HG03571 (cell line): ENCODE measurements at regions not wholly inside any gene's neighbourhood (a gene's known extent, or its start where the extent isn't known, plus 50 kb on each side); places are given as distances from the start of the nearest gene placed in this dataset.
A peak's percentile ranks its signal among the peaks of the same experiment; 100 is the strongest.
"Not testable (repeated sequence)": the region's sequence is repeated elsewhere in the genome, so short reads cannot be mapped to it uniquely, and the experiment has no call there.

Source experiments
- ATAC-seq: cut with Tn5 transposase; IDR thresholded peaks from one replicate; pipeline ENCODE4 v1.9.1; 2021; ENCODE audit not compliant: unreplicated experiment

DNA sequence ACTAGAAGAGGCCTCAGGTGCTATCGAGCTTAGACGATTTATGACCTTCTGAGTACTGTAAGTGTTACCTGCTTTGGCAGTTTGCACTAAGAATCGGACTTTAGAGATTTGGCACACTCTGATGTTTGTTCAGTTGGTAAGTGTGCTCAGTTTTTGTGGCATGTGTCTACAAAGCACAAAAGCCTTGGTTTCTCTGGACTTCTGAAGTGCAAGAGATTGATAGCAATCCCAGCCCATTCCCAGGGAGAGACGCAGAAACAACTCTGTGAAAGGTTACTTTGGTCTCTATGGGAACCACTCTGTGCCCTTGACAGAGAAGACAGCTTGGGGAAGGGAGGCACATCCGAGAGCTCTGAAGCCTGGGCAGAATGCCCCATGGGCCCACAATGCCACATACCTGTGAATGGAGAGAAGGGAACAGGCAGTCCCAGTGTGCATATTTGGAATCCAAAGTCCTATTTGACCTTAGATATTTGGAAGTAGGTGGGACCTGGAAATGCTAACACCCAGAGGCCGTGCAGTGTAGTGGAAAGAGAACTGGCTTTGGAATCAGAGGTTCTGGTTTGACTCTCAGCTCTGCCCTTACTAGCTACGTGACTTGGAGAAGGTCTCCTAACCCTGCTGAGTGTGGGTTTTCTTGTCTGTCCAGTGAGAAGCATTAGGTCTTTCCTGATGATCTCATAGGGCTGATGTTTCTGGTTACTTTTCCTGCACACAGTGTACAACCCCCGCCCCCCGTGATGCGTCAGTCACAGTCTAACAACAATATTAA is 194.3 kb upstream of the VLDLR start:
- no peak for ATAC-seq

DNA sequence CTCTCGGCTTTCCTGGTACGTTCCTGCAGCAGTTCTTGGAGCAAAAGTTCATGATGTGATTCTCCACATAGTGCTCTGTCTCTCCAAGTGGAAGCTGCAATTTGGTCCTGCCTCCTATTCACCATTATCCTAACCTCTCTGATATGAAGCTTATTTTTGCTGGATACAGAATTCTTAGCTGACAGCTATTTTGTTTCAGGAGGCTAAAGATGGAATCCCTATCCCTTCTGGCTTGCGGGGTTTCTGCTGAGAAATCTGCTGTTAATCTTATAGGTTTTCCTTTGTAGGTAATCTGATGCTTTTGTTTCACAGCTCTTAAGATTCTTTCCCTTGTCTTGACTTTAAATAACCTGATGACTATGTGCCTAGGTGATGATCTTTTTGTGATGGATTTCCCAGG is 181.6 kb upstream of the VLDLR start:
- no peak for ATAC-seq

GRCh38 chr9:2443933-2444332 is 177.7 kb upstream of the VLDLR start:
- not testable (repeated sequence) for ATAC-seq

DNA sequence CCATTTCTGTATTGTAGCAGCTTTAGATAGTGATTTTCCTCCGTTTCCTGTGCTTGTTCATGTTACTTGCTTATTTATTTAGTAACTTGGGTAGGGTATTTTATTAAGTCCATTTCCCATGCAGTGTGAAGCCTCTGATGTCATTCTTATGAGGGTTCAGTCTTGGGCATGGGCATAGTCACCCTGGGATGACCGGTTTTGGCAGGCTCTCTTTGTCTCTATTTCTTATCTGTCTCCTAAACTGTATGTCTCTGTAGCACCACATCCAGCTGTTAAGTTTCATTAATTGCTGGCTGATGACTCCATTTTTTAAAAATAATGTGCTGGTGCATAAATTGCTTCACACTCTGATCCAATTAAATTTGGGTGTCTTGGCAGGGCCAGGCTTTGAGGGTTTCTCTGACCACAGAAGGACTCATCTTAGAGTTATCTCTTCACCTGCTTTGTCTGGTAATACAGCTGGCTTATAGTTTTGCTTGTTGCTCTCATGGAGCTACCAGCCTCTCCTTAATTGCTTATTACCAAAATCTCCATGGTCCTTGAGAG is 173.3 kb upstream of the VLDLR start:
- no peak for ATAC-seq

- ATAC-seq, result no peak
These were observed 168.5 kb upstream of the VLDLR start for GRCh38 chr9:2453106-2453505.

DNA sequence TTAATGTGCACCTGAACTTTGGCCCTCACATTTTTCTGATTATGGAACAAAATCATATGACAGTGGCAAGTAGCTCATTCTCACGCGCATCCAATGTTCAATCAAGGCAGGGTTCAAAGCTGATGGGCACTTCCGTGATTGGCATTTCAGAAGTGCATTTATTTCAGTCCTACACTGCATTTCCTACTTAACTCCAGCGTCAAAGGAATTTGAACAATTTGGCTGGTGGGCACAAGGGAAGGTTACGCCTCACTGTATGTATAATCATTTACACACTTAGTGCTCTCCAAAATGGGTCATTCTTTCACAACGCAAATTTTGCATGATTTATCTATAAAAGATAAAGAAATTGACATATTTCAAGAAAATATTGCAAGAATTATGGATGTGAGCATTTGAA is 167.9 kb upstream of the VLDLR start:
- ATAC-seq, result no peak

DNA sequence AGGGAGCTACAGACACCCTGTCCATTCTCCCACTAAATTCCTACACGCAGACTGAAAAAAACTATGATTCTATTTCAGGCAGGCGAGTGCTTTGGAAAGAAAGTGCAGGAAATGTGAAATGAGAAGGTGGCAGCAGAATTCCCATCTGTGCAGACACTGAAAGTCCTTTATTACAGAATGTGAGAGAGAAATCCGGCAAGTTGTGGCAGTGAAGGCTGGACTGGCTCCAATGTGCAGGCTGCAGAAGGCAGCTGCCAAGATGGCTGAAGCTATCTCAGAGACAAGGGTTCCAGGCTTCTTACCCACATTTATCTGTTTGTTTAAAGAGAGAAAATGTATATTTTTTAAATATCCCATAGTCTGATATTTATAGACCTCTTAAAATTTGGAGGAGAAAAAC is 161.8 kb upstream of the VLDLR start:
- ATAC-seq, result no peak

DNA sequence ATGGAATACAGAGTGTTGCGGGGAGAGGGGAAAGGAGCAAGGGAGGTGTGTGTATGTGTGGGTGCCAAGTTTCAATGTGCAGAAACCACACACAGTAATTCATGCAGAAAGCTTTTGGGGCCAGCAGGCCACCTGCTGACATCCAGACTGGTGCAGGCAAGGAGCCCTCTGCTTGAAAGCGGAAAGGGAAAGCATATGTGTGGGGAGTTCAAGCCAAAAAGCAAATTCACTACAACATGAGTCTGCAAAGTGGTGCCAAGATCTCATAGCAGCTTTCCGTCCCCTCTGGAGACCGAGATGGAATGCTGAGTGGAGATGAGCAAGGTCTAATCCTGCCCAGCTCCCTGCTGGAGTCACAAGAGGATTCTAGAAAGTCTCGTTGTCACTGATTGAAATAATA is 159.7 kb upstream of the VLDLR start:
- ATAC-seq, result no peak

GRCh38 chr9:2464624-2465023 is 157.0 kb upstream of the VLDLR start:
- no peak for ATAC-seq

- ATAC-seq, result no peak
These were observed 156.1 kb upstream of the VLDLR start for GRCh38 chr9:2465516-2465915.

DNA sequence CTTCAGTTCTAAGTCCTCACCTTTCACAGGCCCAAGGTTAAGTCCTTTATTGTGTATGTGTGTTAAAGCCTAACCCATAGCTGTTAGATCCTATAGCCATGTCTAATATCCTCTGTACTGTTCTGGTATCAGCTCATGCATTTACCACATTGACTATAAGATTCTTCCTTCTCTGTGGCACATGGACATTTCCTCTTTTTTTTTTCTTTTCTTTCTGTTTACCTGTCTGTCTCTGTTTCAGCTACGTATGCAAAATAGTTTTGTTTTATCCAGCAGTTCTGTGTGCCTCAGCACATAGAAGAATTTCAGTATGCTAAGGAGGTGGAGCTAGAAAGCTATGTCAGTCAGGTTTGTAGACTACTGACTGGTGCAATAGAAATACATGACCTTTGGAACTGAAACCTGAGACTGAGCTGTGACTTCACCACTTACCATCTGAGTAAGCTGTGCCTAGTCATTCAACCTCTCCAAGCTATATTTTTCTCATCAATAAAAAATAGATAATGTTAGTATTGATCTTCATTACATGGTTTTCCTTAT is 155.6 kb upstream of the VLDLR start:
- peak; percentile 96 for ATAC-seq

DNA sequence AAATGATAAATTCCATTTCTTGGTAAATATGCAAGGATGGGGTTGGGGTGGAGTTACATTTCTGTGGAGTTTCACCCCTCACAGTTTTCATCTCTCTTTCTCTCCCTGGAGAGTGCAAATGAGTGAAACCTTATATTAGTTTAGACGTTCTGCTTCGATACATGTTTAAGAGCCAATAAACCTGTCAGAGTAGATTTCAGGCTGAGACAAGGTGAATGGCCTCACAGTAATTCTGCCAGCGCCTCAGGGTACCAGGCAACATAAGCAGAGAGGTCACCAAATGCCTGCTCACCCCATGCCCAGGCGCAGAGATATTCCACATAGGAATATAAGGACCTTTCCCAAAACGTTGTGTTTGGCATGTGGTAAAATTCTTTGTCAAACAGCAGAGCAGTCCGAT is 154.9 kb upstream of the VLDLR start:
- no peak for ATAC-seq

GRCh38 chr9:2469681-2470221 is 151.8 kb upstream of the VLDLR start:
- no peak for ATAC-seq

DNA sequence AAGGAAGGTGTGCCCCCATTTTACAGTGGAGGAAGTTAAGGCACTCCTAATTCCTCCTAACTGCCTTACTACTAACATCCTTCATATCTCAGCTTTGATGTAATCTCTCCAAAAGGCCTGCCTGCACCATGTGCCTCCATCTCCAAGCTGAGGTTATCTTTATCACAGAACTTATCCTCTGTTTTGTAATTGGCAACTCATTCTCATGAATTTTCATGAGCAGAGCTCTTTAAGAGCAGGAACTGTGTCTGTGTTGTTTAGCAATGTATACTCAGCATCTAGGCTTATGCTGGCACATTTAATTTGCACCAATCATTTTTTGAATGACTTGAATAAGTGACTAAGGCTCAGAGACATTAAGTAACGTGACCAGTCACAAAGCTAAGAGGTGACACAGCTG is 147.9 kb upstream of the VLDLR start:
- no peak for ATAC-seq

DNA sequence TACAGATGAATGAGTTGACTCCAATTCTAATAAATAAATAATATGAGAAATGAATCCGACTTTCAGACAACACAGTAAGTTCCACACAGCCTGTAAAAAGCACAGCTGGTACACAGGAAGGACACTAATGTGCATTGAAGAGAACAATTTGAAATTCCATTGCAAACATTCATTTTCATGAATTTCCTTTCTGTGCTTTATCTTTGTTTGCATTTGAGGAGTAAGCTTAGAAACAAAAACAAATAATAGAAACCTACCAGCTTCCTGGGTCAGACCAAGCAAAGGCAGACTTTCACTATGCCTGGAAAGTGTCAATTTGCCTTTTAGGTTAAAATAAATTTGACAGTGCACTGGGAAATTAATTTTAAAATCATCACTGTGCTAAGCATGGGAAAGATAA is 143.8 kb upstream of the VLDLR start:
- ATAC-seq, result no peak

DNA sequence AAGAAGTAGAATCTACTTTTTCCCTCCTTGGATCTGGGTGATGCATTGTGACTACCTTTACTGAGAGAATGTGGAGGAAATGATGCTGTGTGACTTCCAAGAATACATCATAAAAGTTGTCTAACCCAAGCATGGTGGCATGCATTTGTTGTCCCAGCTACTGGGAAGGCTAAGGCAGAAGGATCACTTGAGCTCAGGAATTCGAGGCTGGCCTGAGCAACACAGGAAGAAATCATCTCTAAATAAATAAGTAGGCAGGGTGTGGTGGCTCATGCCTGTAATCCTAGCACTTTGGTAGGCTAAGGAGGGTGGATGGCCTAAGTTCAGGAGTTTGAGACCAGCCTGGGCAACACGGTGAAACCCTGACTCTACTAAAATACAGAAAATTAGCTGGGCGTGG is 143.2 kb upstream of the VLDLR start:
- ATAC-seq, result no peak

DNA sequence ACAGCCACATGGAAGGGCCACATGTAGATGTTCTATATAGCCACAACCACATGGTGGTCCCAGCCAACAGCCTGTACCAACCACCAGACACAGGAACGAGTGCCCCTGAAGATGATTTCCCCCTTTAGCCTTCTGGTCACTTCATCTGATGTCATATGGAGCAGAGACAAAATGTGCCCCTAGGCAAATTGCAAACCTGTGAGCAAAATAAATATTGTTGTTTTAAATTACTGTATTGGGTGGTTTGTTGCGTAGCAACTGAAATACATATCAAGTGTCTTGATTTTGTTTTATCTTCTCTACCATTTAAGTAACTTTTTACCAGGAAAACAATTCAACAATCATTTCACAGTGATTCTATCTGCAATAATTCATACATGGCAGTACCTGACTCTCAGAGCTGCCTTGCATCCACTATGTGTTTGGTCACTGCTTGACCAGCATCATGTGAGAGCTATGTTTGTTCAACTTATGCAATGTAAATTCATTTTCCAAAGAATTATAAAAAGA is 142.5 kb upstream of the VLDLR start:
- no peak for ATAC-seq

DNA sequence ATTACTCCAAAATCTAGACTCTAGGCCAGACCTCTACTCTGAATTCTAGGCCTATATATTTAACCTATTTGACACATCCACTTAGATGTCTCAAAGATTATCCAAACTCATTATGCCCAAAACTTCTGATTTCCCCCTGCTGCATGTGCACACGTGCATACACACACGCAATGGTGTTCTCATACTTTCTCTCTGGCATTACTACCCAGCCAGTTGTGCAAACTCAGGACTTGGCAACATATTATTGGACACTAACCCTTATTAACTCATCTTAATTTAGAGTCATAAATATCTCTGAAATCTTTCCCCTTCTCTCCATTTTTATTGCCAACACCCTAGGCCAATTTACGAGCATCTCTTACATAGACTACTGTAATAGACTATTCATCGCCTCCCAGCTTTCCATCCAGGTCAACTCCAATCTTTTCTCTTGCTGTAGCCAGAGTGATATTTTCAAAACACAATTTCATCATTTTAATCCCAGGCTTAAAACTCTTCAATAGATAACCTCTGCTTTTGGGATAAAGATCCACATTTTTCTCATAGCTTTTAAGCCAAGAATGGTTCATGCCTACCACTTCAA is 141.2 kb upstream of the VLDLR start:
- no peak for ATAC-seq

- ATAC-seq, result no peak
These were observed 140.4 kb upstream of the VLDLR start for GRCh38 chr9:2481216-2481615.

GRCh38 chr9:2486988-2487387 is 134.6 kb upstream of the VLDLR start:
- ATAC-seq, result no peak

- no peak for ATAC-seq
These were observed 131.7 kb upstream of the VLDLR start for GRCh38 chr9:2489838-2490314.

DNA sequence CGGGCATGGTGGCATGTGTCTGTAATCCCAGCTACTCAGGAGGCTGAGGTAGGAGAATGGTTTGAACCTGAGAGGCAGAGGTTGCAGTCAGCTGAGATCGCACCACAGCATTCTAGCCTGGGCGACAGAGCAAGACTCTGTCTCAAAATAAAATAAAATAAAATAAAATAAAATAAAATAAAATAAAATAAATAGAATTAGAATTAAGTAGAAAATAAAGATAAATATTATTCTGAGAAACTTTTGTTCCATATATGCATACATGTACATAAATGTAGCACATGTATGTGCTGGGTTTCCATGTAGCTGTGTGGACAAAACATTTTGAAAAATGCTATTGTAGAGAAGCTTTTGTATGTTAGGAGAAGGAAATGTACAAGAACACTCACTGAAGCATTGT is 129.4 kb upstream of the VLDLR start:
- ATAC-seq, result no peak
